Mesenchymal stem cell (in vitro differentiated cells and primary cell): ENCODE measurements at regions not wholly inside any gene's neighbourhood (a gene's known extent, or its start where the extent isn't known, plus 50 kb on each side); places are given as distances from the start of the nearest gene placed in this dataset.

Experiments
- DNase-seq: peaks from one replicate; pipeline ENCODE4 v3.0.0-alpha.2; 2013
- H2AFZ ChIP-seq: one replicate; pipeline ENCODE4 v1.6.1; 2013; ENCODE audit warnings: low read depth, mild to moderate bottlenecking, control low read depth, inconsistent platforms, low read length, moderate library complexity
- H2AK5ac ChIP-seq: 2 replicates; pipeline ENCODE4 v1.6.1; 2013; ENCODE audit warnings: low read length, moderate library complexity, mild to moderate bottlenecking, inconsistent platforms; ENCODE audit not compliant: severe bottlenecking
- H2BK120ac ChIP-seq: one replicate; pipeline ENCODE4 v1.6.1; 2013; ENCODE audit warnings: low read depth, mild to moderate bottlenecking, inconsistent platforms, low read length, moderate library complexity
- H2BK12ac ChIP-seq, 2 experiments: one replicate each; pipeline ENCODE4 v1.6.1; 2013; ENCODE audit warnings: inconsistent platforms in 2 of 2, low read length in 2 of 2, mild to moderate bottlenecking in 2 of 2, moderate library complexity in 2 of 2, control low read depth in 1 of 2
- H2BK15ac ChIP-seq: one replicate; pipeline ENCODE4 v1.6.1; 2013; ENCODE audit warnings: mild to moderate bottlenecking, low read depth, inconsistent platforms; ENCODE audit not compliant: poor library complexity, severe bottlenecking
- H2BK5ac ChIP-seq: 2 replicates; pipeline ENCODE4 v1.6.1; 2013; ENCODE audit warnings: low read depth, mild to moderate bottlenecking, low read length, control low read depth, inconsistent platforms; ENCODE audit not compliant: poor library complexity, severe bottlenecking
- H3K14ac ChIP-seq, 2 experiments: one replicate each; pipeline ENCODE4 v1.6.1; 2013; ENCODE audit warnings: inconsistent platforms in 2 of 2, low read length in 2 of 2, control low read depth in 1 of 2, mild to moderate bottlenecking in 1 of 2, moderate library complexity in 1 of 2
- H3K18ac ChIP-seq, 2 experiments: one replicate each; pipeline ENCODE4 v1.6.1; 2013; ENCODE audit warnings: inconsistent platforms in 2 of 2, low read length in 2 of 2, control low read depth in 1 of 2, low read depth in 1 of 2, mild to moderate bottlenecking in 1 of 2
- H3K23ac ChIP-seq, 2 experiments: one replicate each; pipeline ENCODE4 v1.6.1; 2013; ENCODE audit warnings: inconsistent platforms in 2 of 2, low read length in 2 of 2, mild to moderate bottlenecking in 2 of 2, moderate library complexity in 2 of 2, control low read depth in 1 of 2
- H3K27ac ChIP-seq: 2 replicates; pipeline ENCODE4 v1.5.1; 2013; ENCODE audit warnings: mild to moderate bottlenecking, moderate library complexity, low read length, control low read depth, inconsistent platforms; ENCODE audit not compliant: poor library complexity, severe bottlenecking
- H3K27me3 ChIP-seq, 2 experiments: 2 replicates each; pipeline versions ENCODE4 v1.6.1 to v1.7.0; 2013; ENCODE audit warnings: low read length in 2 of 2, mild to moderate bottlenecking in 2 of 2, moderate library complexity in 2 of 2, control low read depth in 1 of 2, inconsistent platforms in 1 of 2; ENCODE audit not compliant: control insufficient read depth in 1 of 2, insufficient read depth in 1 of 2
- H3K36me3 ChIP-seq, 2 experiments: 2 replicates each; pipeline versions ENCODE4 v1.6.1 to v1.7.0; 2013; ENCODE audit warnings: low read length in 2 of 2, control low read depth in 1 of 2, inconsistent platforms in 1 of 2, low read depth in 1 of 2, mild to moderate bottlenecking in 1 of 2; ENCODE audit not compliant: insufficient read depth in 2 of 2, control insufficient read depth in 1 of 2
- H3K4ac ChIP-seq, 2 experiments: one replicate each; pipeline ENCODE4 v1.6.1; 2013; ENCODE audit warnings: inconsistent platforms in 2 of 2, low read length in 2 of 2, mild to moderate bottlenecking in 2 of 2, moderate library complexity in 2 of 2, control low read depth in 1 of 2, low read depth in 1 of 2
- H3K4me1 ChIP-seq: 2 replicates; pipeline ENCODE4 v1.6.1; 2013; ENCODE audit warnings: low read depth, low read length, control low read depth; ENCODE audit not compliant: control insufficient read depth, insufficient read depth
- H3K4me2 ChIP-seq: 2 replicates; pipeline ENCODE4 v1.6.1; 2013; ENCODE audit warnings: low read length, mild to moderate bottlenecking, inconsistent platforms; ENCODE audit not compliant: poor library complexity, severe bottlenecking
- H3K4me3 ChIP-seq, 2 experiments: 2 replicates each; pipeline versions ENCODE4 v1.5.1 to v1.7.0; 2013; ENCODE audit warnings: low read length in 2 of 2, mild to moderate bottlenecking in 2 of 2, control low read depth in 1 of 2, low read depth in 1 of 2; ENCODE audit not compliant: insufficient read depth in 1 of 2
- H3K79me1 ChIP-seq: replicated peaks from 2 replicates; pipeline ENCODE4 v1.6.1; 2013; ENCODE audit warnings: mild to moderate bottlenecking, control low read depth, low read length, inconsistent platforms; ENCODE audit not compliant: poor library complexity, severe bottlenecking
- H3K9ac ChIP-seq: 2 replicates; pipeline ENCODE4 v1.7.0; 2013; ENCODE audit warnings: mild to moderate bottlenecking, low read length, moderate library complexity
- H3K9me3 ChIP-seq: 2 replicates; pipeline ENCODE4 v1.7.0; 2013; ENCODE audit warnings: mild to moderate bottlenecking, low read length; ENCODE audit not compliant: control insufficient read depth
- H4K8ac ChIP-seq: one replicate; pipeline ENCODE4 v1.6.1; 2013; ENCODE audit warnings: inconsistent platforms, mild to moderate bottlenecking, low read length, moderate library complexity
- H4K91ac ChIP-seq: one replicate; pipeline ENCODE4 v1.6.1; 2013; ENCODE audit warnings: mild to moderate bottlenecking, low read length, inconsistent platforms
- WGBS: methylation state at CpG from one replicate; pipeline ENCODE4 v1.1.7; 2013; ENCODE audit warnings: mixed read lengths; 5-methylcytosine and 5-hydroxymethylcytosine counted together

GRCh38 chr2:40646642-40647041 is 194.8 kb upstream of the SLC8A1 start:
- Histone ChIP-seq H2BK120ac (no peak overlapping the region), H3K27ac (no peak overlapping the region), H3K4ac (no peak overlapping the region), H3K9me3 (no peaks in the 10 kb centered on the region), H2AFZ (no peak overlapping the region), H2AK5ac (no peak overlapping the region), H3K4me3 (no peak overlapping the region), H3K27me3 (no peaks in the 10 kb centered on the region), H4K8ac (no peak overlapping the region), H3K79me1 (no peaks in the 10 kb centered on the region), H2BK15ac (no peak overlapping the region), H3K4me1 (no peaks in the 10 kb centered on the region), H3K9ac (no peak overlapping the region), H2BK12ac (no peak overlapping the region), H4K91ac (no peak overlapping the region), H3K14ac (no peak overlapping the region), H3K18ac (no peak overlapping the region), H2BK5ac (no peak overlapping the region), H3K36me3 (no peaks in the 10 kb centered on the region), H3K23ac (no peak overlapping the region), H3K4me2 (no peak overlapping the region)
- DNase-seq, result no peak
- no CpG with 5 or more reads among the region's 2 CpGs for WGBS

- Histone ChIP-seq H3K27ac (no peak overlapping the region), H3K36me3 (no peaks in the 10 kb centered on the region), H4K91ac (no peak overlapping the region), H3K4me3 (no peak overlapping the region), H2BK12ac (no peak overlapping the region), H3K27me3 (no peaks in the 10 kb centered on the region), H3K79me1 (no peaks in the 10 kb centered on the region), H2AFZ (no peak overlapping the region), H4K8ac (no peak overlapping the region), H3K4me2 (no peak overlapping the region), H3K14ac (no peak overlapping the region), H2BK120ac (no peak overlapping the region), H3K23ac (no peak overlapping the region), H2BK15ac (no peak overlapping the region), H2AK5ac (no peak overlapping the region), H3K18ac (no peak overlapping the region), H2BK5ac (no peak overlapping the region), H3K4ac (no peak overlapping the region), H3K9ac (no peak overlapping the region), H3K9me3 (no peaks in the 10 kb centered on the region), H3K4me1 (no peaks in the 10 kb centered on the region)
- no peak for DNase-seq
- no CpG with 5 or more reads among the region's 5 CpGs for WGBS
Observed at GRCh38 chr2:40652155-40652554, 200.3 kb upstream of the SLC8A1 start.

DNA sequence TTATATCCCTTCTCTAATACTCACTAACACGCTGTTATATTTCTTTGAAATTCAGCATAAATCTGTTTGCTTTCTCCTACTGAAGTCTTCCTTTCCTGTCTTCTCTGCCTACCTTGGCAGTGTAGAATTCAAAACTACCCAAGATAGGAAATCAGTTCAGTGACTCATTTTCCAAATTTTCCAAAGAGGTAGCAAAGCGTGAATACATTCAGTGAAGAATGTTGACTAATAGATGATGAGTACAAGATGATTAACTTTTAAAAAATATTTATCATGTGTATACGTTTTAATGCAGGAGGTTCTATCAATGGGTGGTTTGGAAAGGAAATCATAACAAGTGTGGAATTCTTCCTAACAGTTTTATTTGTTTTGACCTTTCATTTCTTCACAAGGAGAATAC is 201.9 kb upstream of the SLC8A1 start:
- no peaks in the 10 kb centered on the region for H3K4me1 ChIP-seq
- no peaks in the 10 kb centered on the region for H3K27me3 ChIP-seq
- H3K36me3 ChIP-seq, result no peaks in the 10 kb centered on the region
- no peak overlapping the region for H2AFZ ChIP-seq
- H3K23ac ChIP-seq, result no peak overlapping the region
- H3K79me1 ChIP-seq, result no peaks in the 10 kb centered on the region
- H2BK120ac ChIP-seq, result no peak overlapping the region
- H3K27ac ChIP-seq, result no peak overlapping the region
- no peak overlapping the region for H3K14ac ChIP-seq
- no peaks in the 10 kb centered on the region for H3K9me3 ChIP-seq
- H2AK5ac ChIP-seq, result no peak overlapping the region
- WGBS, result 86% methylated on average over 2 of the region's 3 CpGs
- H2BK15ac ChIP-seq, result no peak overlapping the region
- H3K9ac ChIP-seq, result no peak overlapping the region
- no peak overlapping the region for H3K18ac ChIP-seq
- no peak overlapping the region for H4K91ac ChIP-seq
- no peak for DNase-seq
- H3K4me3 ChIP-seq, result no peak overlapping the region
- no peak overlapping the region for H4K8ac ChIP-seq
- no peak overlapping the region for H3K4ac ChIP-seq
- no peak overlapping the region for H3K4me2 ChIP-seq
- no peak overlapping the region for H2BK5ac ChIP-seq
- H2BK12ac ChIP-seq, result no peak overlapping the region

- Histone ChIP-seq H3K4ac (no peak overlapping the region), H2BK5ac (no peak overlapping the region), H3K18ac (no peak overlapping the region), H3K14ac (no peak overlapping the region), H3K9ac (no peak overlapping the region), H3K4me3 (no peak overlapping the region), H3K79me1 (no peaks in the 10 kb centered on the region), H2BK120ac (no peak overlapping the region), H2BK12ac (no peak overlapping the region), H3K9me3 (no peaks in the 10 kb centered on the region), H2BK15ac (no peak overlapping the region), H3K4me1 (no peaks in the 10 kb centered on the region), H3K27ac (no peak overlapping the region), H4K91ac (no peak overlapping the region), H4K8ac (no peak overlapping the region), H2AFZ (no peak overlapping the region), H2AK5ac (no peak overlapping the region), H3K27me3 (no peaks in the 10 kb centered on the region), H3K36me3 (no peaks in the 10 kb centered on the region), H3K4me2 (no peak overlapping the region), H3K23ac (no peak overlapping the region)
- no peak for DNase-seq
- no CpG with 5 or more reads among the region's 1 CpG for WGBS
Observed at GRCh38 chr2:40654346-40654745, 202.5 kb upstream of the SLC8A1 start.
